D341Med (cell line): ENCODE measurements at regions not wholly inside any gene's neighbourhood (a gene's known extent, or its start where the extent isn't known, plus 50 kb on each side); places are given as distances from the start of the nearest gene placed in this dataset.
"Not testable (repeated sequence)": the region's sequence is repeated elsewhere in the genome, so short reads cannot be mapped to it uniquely, and the experiment has no call there.

ENCODE experiments used
- DNase-seq: peaks from one replicate; pipeline ENCODE4 v3.0.0; 2012; ENCODE audit warnings: low spot score

DNA sequence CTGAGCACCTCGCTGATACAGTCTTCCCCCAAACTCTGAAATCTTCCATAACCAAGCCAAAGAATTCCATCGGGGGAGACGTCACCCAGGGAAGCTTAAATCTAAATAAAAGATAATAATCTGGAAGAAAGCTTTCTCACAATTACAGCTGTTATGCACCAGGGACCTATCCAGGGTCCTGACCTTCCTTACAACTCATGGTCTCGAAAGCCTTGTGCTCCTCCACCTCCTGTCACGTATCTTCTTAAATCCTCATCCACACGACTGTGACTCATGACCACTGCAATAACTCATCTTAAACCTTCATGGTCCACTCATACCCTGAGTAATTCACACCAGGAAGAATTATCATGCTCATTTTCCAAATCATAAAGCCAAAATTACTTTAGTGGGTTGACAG lies 166.8 kb upstream of the FRG1 start:
- DNase-seq, result no peak

DNA sequence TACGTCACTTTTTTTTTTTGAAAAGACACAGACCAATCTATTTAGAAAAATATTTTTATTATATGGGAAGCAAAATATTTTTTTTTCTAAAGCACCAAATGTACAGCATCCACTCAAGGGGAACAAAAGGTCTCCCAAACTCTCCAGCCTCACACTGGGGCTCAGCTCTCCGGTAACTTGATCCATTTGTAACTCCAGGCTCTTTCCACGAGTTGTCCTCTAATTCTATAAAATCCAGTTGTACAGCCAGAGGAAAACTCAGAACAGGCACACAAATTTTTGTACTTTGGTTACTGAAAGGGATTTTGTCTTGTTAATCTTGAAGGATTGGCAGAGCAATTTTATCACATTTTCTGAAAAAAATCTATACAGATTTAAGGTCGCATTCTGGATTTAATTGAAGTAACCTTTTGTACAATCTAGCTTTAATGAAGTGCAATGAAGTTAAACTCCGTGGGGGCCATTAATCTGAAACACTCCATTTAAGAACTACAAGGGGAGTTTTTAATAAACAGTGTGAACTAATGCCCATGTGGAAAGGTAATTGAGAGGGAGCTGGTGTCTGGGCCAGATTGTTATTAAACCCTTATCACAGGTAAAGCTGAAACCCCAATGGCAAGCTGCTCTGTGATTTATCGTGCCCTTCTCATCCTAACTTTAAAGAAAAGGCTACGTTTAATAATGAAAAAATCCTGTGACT lies 161.2 kb upstream of the FRG1 start:
- DNase-seq, result no peak

- no peak for DNase-seq
Observed at GRCh38 chr4:189780391-189780790, 160.3 kb upstream of the FRG1 start.

- DNase-seq, result no peak
Observed at GRCh38 chr4:189784651-189785050, 156.0 kb upstream of the FRG1 start.

GRCh38 chr4:189785257-189785656 lies 155.4 kb upstream of the FRG1 start:
- no peak for DNase-seq

DNA sequence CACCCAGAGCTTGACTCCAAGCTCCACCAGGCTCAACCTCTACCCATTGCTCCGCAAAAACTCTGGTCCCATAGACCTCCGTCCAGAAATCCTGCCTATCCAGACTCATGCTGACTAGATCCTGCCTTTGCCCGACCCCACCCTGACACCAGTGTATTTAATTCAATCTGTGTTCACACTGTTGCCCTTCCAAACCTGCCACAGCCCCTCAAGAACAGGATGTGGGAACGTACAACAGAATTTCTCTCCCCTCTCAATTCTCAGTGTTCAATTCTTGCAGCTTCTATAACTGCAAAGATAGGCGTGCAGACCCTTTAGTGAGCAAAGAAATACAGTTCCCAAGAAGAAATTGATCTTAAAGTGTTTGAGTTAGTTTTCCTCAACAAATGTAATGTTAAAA lies 154.2 kb upstream of the FRG1 start:
- no peak for DNase-seq

DNA sequence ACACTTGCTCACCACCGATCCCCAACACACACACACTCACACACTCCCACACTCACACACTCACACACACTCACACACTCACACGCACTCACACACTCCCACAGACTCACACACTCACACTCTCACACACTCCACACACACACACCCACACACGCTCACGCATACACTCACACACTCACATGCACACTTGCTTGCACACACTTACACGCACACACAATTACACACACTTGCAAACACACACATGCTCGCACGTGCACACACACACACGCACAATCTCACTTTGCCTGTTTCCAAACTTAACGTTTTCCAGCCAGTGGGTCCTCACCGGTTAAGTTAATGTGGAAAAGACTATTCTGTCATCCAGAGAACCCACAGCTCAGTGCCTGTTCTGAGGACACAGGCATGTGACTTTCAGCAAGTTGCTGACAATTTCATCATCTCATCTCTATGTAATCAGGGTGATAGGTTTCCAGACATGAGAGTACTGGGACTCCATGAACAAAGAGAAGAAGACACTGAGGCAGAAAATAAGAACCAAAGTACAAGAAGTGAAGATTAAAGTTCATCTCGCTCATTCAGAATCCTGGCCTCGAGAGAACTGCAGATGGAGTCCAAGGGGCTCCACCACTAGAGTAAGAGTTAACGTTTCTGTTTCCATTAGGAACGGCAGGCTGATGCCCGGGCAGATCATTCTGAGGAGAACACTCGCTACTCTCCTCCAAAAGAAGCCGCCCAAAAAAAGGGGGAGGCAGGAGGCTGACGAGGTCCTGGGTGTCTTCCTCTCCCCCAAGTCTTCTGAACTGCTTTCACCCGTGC lies 153.2 kb upstream of the FRG1 start:
- DNase-seq, result no peak

- DNase-seq, result peak; percentile 81
Observed at GRCh38 chr4:189792924-189793618, 147.6 kb upstream of the FRG1 start.

DNA sequence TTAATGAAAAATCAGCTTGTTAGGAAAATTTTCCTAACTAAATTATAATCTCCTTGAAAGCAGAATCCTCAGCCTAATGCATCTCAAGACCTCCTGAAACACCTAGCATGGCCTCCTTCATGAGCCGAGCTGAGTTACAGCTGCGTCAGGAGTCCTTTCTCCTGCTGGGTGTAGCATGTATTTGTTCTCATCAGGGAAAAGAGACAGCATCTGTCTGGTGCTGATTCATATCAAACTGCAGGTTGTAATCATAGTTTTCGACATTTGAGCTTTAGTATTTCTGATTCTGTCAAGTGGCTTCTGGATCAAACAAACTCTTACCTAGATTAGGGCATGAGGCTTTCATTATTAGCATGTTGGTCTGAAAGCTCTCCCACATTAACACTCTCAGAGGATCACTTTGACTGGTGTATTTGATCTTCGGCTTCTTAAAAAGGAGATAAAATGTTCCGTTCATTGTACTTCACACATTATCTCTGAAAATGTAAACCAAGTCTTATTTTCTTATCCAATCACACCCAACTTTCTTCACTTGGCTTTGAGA lies 140.1 kb upstream of the FRG1 start:
- DNase-seq, result no peak

DNA sequence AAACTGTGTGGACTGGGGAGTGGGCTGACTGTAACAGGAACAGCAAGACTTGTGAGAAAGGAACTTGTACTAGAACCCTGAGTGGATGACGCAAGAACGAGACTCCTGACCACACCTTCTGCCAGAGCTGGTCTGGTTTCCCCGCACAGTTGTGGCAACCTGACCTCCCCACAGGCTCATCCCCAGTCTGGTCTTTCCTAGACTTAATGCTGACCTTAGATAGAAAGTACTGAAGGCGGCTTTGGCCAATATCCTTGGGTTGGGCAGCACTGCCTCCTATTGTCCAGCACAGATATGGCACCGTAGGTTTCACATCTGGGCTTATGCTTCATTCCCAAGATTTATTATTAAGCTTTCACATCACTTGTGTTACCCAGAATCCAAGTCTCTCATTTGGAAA lies 137.8 kb upstream of the FRG1 start:
- DNase-seq, result no peak

- no peak for DNase-seq
Observed at GRCh38 chr4:189804894-189805293, 135.8 kb upstream of the FRG1 start.

DNA sequence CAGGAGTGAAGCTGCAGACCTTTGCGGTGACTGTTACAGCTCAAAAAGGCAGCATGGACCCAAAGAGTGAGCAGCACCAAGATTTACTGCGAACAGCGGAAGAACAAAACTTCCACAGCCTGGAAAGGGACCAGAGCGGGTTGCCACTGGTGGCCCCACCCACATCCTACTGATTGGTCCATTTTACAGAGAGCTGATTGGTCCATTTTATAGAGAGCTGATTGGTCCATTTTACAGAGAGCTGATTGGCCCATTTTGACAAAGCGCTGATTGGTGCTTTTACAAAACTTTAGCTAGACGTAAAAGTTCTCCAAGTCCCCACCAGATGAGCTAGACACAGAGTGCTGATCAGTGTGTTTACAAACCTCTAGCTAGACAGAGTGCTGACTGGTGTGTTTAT lies 134.2 kb upstream of the FRG1 start:
- no peak for DNase-seq

- no peak for DNase-seq
Observed at GRCh38 chr4:189807031-189807430, 133.6 kb upstream of the FRG1 start.

DNA sequence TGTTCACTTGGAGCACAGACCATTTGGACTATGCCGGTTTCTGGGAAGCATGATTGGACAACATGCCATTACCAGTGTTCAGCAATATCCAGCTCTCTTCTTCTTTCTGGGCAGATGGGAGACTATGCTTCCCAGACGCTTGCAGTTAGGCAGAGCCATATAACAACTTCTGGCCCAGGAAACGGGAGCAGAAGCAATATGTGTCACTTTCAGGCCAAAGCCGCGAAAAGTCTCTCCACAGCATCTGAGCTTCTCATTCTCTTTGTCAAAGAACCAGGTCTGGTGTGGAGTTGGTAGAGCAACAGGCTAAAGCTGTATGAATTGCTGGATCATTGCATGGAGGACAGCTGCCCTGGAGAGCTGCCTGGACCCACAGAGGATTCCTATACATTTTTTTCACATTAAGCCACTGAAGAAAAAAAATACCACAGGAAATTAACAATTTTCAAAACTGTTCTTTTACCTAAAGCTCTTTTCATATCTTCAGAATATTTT lies 131.4 kb upstream of the FRG1 start:
- no peak for DNase-seq

- DNase-seq, result no peak
Observed at GRCh38 chr4:189809839-189810238, 130.8 kb upstream of the FRG1 start.

DNA sequence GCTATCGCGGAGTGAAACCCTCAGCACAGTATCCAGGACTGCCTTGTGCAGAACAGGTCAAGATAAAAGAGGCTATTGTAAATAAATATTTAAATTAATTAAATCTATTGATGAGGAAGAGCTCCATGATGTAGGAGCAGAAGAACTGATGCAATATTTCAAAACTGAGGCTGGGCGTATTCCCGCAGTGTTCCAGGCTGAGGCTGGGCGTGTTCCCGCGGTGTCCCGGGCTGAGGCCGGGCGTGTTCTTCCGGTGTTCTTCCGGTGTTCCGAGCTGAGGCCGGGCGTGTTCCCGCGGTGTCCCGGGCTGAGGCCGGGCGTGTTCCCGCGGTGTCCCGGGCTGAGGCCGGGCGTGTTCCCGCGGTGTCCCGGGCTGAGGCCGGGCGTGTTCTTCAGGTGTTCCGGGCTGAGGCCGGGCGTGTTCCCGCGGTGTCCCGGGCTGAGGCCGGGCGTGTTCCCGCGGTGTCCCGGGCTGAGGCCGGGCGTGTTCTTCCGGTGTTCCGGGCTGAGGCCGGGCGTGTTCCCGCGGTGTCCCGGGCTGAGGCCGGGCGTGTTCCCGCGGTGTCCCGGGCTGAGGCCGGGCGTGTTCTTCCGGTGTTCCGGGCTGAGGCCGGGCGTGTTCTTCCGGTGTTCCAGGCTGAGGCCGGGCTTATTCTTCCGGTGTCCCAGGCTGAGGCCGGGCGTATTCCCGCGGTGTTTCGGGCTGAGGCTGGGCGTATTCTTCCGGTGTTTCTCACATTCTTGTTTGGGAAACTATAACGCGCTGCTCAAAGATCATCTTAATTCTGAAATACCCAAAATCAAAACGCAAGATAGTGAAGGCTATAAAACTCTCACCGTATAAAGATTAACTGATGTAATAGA lies 130.1 kb upstream of the FRG1 start:
- not testable (repeated sequence) for DNase-seq

GRCh38 chr4:189815404-189816192 lies 125.1 kb upstream of the FRG1 start:
- no peak for DNase-seq

DNA sequence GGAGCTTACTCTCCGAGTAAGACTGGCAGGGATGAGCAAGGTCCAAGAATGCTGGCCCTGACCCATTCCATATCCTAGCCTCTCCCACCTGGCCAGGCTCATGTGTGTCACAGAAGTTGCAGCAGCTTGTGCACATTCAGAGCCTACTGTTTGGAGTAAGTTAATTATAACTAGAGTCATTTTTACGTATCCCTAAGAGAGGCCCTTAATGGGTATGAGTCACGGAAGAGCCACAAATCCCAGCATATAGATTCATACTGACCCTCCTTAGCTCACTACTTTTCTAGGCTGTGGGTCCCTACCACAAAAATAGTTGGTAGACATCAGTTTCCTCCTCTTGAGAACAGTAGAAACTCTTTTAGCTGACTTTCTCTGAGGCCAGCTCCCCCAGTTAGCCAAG lies 118.3 kb upstream of the FRG1 start:
- DNase-seq, result no peak

- no peak for DNase-seq
Observed at GRCh38 chr4:189823591-189823990, 117.1 kb upstream of the FRG1 start.

- DNase-seq, result no peak
Observed at GRCh38 chr4:189825466-189825865, 115.2 kb upstream of the FRG1 start.

- no peak for DNase-seq
Observed at GRCh38 chr4:189826657-189827056, 114.0 kb upstream of the FRG1 start.
